Progenitor cell of endocrine pancreas (in vitro differentiated cells): ENCODE measurements at regions not wholly inside any gene's neighbourhood (a gene's known extent, or its start where the extent isn't known, plus 50 kb on each side); places are given as distances from the start of the nearest gene placed in this dataset.

Experiments used
- DNase-seq: peaks from one replicate; pipeline ENCODE4 v3.0.0; 2021; ENCODE audit warnings: low spot score; ENCODE audit not compliant: unreplicated experiment
- H3K27ac Mint-ChIP-seq: 2 replicates; pipeline ENCODE4 v1.8.0; 2021; ENCODE audit warnings: mild to moderate bottlenecking, moderate library complexity, mixed read lengths
- H3K27me3 Mint-ChIP-seq: 2 replicates; pipeline ENCODE4 v1.8.0; 2021; ENCODE audit warnings: mixed read lengths
- H3K36me3 Mint-ChIP-seq: 2 replicates; pipeline ENCODE4 v1.8.0; 2022; ENCODE audit warnings: mixed read lengths; ENCODE audit not compliant: insufficient read depth
- H3K4me1 Mint-ChIP-seq: 2 replicates; pipeline ENCODE4 v1.8.0; 2021; ENCODE audit warnings: low read depth, mixed read lengths
- H3K4me3 Mint-ChIP-seq: 2 replicates; pipeline ENCODE4 v1.8.0; 2021; ENCODE audit warnings: low read depth, mild to moderate bottlenecking, moderate library complexity, mixed read lengths
- H3K9me3 Mint-ChIP-seq: 2 replicates; pipeline ENCODE4 v1.8.0; 2021; ENCODE audit warnings: low read depth, mixed read lengths
- TF ChIP-seq, protein P1 (sequence below): fragments of 200-600 bp; sonication (generic); IDR thresholded peaks from one replicate; pipeline ENCODE4 v1.5.0; 2021; ENCODE audit warnings: antibody characterized with exemption, mild to moderate bottlenecking; ENCODE audit not compliant: unreplicated experiment

DNA sequence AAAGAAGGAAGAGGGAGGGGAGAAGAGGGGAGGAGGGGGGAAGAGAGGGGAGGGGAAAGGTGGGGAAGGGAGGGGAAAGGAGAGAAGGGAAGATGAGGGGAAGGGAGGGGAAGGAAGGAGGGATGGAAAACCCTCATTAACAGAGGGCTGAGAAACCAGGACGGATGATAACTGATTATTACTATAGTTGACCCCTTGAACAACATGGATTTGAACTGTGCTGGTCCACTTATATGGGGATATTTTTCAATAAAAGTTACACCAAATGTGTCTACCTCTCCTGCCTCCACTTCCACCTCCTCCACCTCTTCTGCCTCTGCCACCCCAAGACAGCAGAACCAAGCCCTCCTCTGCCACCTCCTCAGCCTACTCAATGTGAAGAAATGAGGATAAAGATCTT is 184.1 kb upstream of the ARID1B start:
- Mint-ChIP-seq H3K4me1 (no peaks in the 10 kb centered on the region), H3K27ac (no peak overlapping the region), H3K36me3 (no peaks in the 10 kb centered on the region), H3K27me3 (peaks cover 10% of the 10 kb centered on the region), H3K9me3 (no peaks in the 10 kb centered on the region), H3K4me3 (no peak overlapping the region)
- TF ChIP-seq, protein P1, sequence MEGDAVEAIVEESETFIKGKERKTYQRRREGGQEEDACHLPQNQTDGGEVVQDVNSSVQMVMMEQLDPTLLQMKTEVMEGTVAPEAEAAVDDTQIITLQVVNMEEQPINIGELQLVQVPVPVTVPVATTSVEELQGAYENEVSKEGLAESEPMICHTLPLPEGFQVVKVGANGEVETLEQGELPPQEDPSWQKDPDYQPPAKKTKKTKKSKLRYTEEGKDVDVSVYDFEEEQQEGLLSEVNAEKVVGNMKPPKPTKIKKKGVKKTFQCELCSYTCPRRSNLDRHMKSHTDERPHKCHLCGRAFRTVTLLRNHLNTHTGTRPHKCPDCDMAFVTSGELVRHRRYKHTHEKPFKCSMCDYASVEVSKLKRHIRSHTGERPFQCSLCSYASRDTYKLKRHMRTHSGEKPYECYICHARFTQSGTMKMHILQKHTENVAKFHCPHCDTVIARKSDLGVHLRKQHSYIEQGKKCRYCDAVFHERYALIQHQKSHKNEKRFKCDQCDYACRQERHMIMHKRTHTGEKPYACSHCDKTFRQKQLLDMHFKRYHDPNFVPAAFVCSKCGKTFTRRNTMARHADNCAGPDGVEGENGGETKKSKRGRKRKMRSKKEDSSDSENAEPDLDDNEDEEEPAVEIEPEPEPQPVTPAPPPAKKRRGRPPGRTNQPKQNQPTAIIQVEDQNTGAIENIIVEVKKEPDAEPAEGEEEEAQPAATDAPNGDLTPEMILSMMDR = no peak
- DNase-seq = no peak

- Mint-ChIP-seq H3K27ac (no peak overlapping the region), H3K36me3 (no peaks in the 10 kb centered on the region), H3K4me1 (no peaks in the 10 kb centered on the region), H3K9me3 (no peaks in the 10 kb centered on the region), H3K4me3 (no peak overlapping the region), H3K27me3 (no peaks in the 10 kb centered on the region)
- TF ChIP-seq, protein P1 = no peak
- no peak for DNase-seq
Measured at GRCh38 chr6:156590482-156590881, 186.7 kb upstream of the ARID1B start.

GRCh38 chr6:156589281-156589680 is 187.9 kb upstream of the ARID1B start:
- no peaks in the 10 kb centered on the region for H3K9me3 Mint-ChIP-seq
- no peaks in the 10 kb centered on the region for H3K36me3 Mint-ChIP-seq

DNA sequence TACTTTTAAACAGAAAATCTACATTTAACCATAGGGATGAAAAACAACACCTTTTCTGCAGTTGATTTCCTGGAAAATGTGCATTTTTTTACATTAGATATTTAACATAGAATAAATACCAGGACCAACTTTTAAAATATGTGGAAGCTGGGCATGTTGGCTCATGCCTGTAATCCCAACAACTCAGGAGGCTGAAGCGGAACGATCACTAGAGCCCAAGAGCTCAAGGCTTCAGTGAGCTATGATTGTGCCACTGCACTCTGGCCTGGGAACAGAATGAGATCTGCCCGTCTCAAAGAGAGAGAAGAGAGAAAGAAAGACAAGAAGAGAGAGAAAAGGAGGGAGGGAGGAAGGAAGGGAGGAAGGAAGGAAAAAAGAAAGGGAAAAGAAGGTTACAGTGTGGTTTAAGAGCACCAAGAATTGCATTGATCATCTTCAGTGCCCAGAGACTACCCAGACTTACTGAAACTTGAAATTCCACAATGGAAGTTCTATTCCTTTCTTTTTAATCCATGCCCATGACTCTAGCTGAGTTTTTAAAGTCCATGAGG is 189.4 kb upstream of the ARID1B start:
- Mint-ChIP-seq H3K4me1 (no peaks in the 10 kb centered on the region), H3K9me3 (no peaks in the 10 kb centered on the region), H3K27ac (no peak overlapping the region), H3K36me3 (no peaks in the 10 kb centered on the region), H3K27me3 (no peaks in the 10 kb centered on the region), H3K4me3 (no peak overlapping the region)
- TF ChIP-seq, protein P1 = no peak
- DNase-seq = no peak

More at GRCh38 chr6:156589281-156589680, 187.9 kb upstream of the ARID1B start:
- H3K27ac Mint-ChIP-seq = no peak overlapping the region
- no peaks in the 10 kb centered on the region for H3K27me3 Mint-ChIP-seq
- no peak overlapping the region for H3K4me3 Mint-ChIP-seq
- no peak for DNase-seq
- TF ChIP-seq, protein P1 = no peak
- H3K4me1 Mint-ChIP-seq = no peaks in the 10 kb centered on the region

GRCh38 chr6:156587071-156587470 is 190.1 kb upstream of the ARID1B start:
- no peak for DNase-seq
- H3K27me3 Mint-ChIP-seq = no peaks in the 10 kb centered on the region
- no peaks in the 10 kb centered on the region for H3K4me1 Mint-ChIP-seq
- no peaks in the 10 kb centered on the region for H3K9me3 Mint-ChIP-seq
- no peaks in the 10 kb centered on the region for H3K36me3 Mint-ChIP-seq
- no peak overlapping the region for H3K27ac Mint-ChIP-seq
- no peak overlapping the region for H3K4me3 Mint-ChIP-seq
- TF ChIP-seq, protein P1 = no peak
